ENCODE measurements at regions not wholly inside any gene's neighbourhood (a gene's known extent, or its start where the extent isn't known, plus 50 kb on each side); places are given as distances from the start of the nearest gene placed in this dataset.

DNA sequence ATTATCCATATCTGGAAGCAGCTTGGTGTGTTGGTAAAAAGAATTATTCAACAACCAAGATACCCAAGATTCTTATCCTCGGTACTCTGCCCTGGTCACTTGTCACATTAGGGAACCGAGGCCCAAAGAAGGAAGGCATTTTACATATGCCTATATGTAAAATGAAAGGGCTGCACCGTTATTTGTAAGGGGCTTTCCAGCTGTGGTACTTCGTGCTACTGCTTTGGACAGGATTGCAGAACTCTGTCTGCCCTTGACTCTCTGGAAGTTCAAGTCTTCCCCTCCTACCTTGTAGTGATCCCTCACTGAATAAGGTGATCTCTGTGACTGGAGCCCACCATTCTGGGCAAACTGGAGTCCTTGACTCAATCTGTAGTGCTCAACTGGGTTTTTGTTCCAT lies 198.9 kb upstream of the TOPAZ1 start:
- no peak overlapping the region for H2AFZ ChIP-seq (ENCODE audit: low read length)
- no peaks in the 10 kb centered on the region for H4K20me1 ChIP-seq (ENCODE audit: insufficient read depth, low read length, poor library complexity, severe bottlenecking)
- H3F3A ChIP-seq (ENCODE audit: low read depth) = no peaks in the 10 kb centered on the region
- no peak overlapping the region for H3K4me3 ChIP-seq (ENCODE audit: low read length, poor library complexity, severe bottlenecking)
- H3K27me3 ChIP-seq (ENCODE audit: insufficient read depth, low read length, poor library complexity, severe bottlenecking) = no peaks in the 10 kb centered on the region
- no peak overlapping the region for H3K9ac ChIP-seq (ENCODE audit: low read depth, low read length, poor library complexity, severe bottlenecking)
- no peaks in the 10 kb centered on the region for H3K36me3 ChIP-seq (ENCODE audit: insufficient read depth, low read length)
- H3K9me3 ChIP-seq (ENCODE audit: insufficient read depth, low read depth, low read length) = no peaks in the 10 kb centered on the region
- H3K4me2 ChIP-seq (ENCODE audit: low read depth, low read length, poor library complexity, severe bottlenecking) = no peak overlapping the region
- no peaks in the 10 kb centered on the region for H3K4me1 ChIP-seq (ENCODE audit: insufficient read depth, low read length, poor library complexity, severe bottlenecking)
- H3K79me2 ChIP-seq (ENCODE audit: insufficient read depth, low read length) = no peaks in the 10 kb centered on the region
- TF ChIP-seq EZH2phosphoT487 (IDR thresholded peaks at IDR 0.05; ENCODE audit: borderline replicate concordance) = no peak
- TF ChIP-seq CTCF (conservative IDR thresholded peaks at IDR 0.05; ENCODE audit: low read length) = no peak
- H3K9me2 ChIP-seq (replicated peaks; ENCODE audit: low read depth, low read length) = no peaks in the 10 kb centered on the region

GRCh38 chr3:44045476-44046275 lies 196.0 kb upstream of the TOPAZ1 start:
- H3K36me3 ChIP-seq (ENCODE audit: insufficient read depth, low read length) = no peaks in the 10 kb centered on the region
- TF ChIP-seq CTCF (conservative IDR thresholded peaks at IDR 0.05; ENCODE audit: low read length) (no peak), EZH2phosphoT487 (IDR thresholded peaks at IDR 0.05; ENCODE audit: borderline replicate concordance) (no peak)
- no peak overlapping the region for H3K4me2 ChIP-seq (ENCODE audit: low read depth, low read length, poor library complexity, severe bottlenecking)
- H3K4me1 ChIP-seq (ENCODE audit: insufficient read depth, low read length, poor library complexity, severe bottlenecking) = no peaks in the 10 kb centered on the region
- no peaks in the 10 kb centered on the region for H4K20me1 ChIP-seq (ENCODE audit: insufficient read depth, low read length, poor library complexity, severe bottlenecking)
- no peaks in the 10 kb centered on the region for H3K79me2 ChIP-seq (ENCODE audit: insufficient read depth, low read length)
- H3K9me3 ChIP-seq (ENCODE audit: insufficient read depth, low read depth, low read length) = no peaks in the 10 kb centered on the region
- H3K4me3 ChIP-seq (ENCODE audit: low read length, poor library complexity, severe bottlenecking) = no peak overlapping the region
- no peaks in the 10 kb centered on the region for H3F3A ChIP-seq (ENCODE audit: low read depth)
- H2AFZ ChIP-seq (ENCODE audit: low read length) = no peak overlapping the region
- H3K27me3 ChIP-seq (ENCODE audit: insufficient read depth, low read length, poor library complexity, severe bottlenecking) = no peaks in the 10 kb centered on the region
- H3K9me2 ChIP-seq (replicated peaks; ENCODE audit: low read depth, low read length) = no peaks in the 10 kb centered on the region
- no peak overlapping the region for H3K9ac ChIP-seq (ENCODE audit: low read depth, low read length, poor library complexity, severe bottlenecking)

GRCh38 chr3:44047796-44048195 lies 193.9 kb upstream of the TOPAZ1 start:
- Histone ChIP-seq H3F3A (ENCODE audit: low read depth) (no peaks in the 10 kb centered on the region), H4K20me1 (ENCODE audit: insufficient read depth, low read length, poor library complexity, severe bottlenecking) (no peaks in the 10 kb centered on the region), H3K9ac (ENCODE audit: low read depth, low read length, poor library complexity, severe bottlenecking) (no peak overlapping the region), H3K27me3 (ENCODE audit: insufficient read depth, low read length, poor library complexity, severe bottlenecking) (no peaks in the 10 kb centered on the region), H3K9me3 (ENCODE audit: insufficient read depth, low read depth, low read length) (no peaks in the 10 kb centered on the region), H3K4me2 (ENCODE audit: low read depth, low read length, poor library complexity, severe bottlenecking) (no peak overlapping the region), H3K9me2 (replicated peaks; ENCODE audit: low read depth, low read length) (no peaks in the 10 kb centered on the region), H3K36me3 (ENCODE audit: insufficient read depth, low read length) (no peaks in the 10 kb centered on the region), H2AFZ (ENCODE audit: low read length) (no peak overlapping the region), H3K4me3 (ENCODE audit: low read length, poor library complexity, severe bottlenecking) (no peak overlapping the region), H3K4me1 (ENCODE audit: insufficient read depth, low read length, poor library complexity, severe bottlenecking) (no peaks in the 10 kb centered on the region), H3K79me2 (ENCODE audit: insufficient read depth, low read length) (no peaks in the 10 kb centered on the region)
- no peak for TF ChIP-seq EZH2phosphoT487 (IDR thresholded peaks at IDR 0.05; ENCODE audit: borderline replicate concordance)
- TF ChIP-seq CTCF (conservative IDR thresholded peaks at IDR 0.05; ENCODE audit: low read length) = no peak

Measured in Loucy (cell line).